Nephron (organoid): ENCODE measurements at regions not wholly inside any gene's neighbourhood (a gene's known extent, or its start where the extent isn't known, plus 50 kb on each side); places are given as distances from the start of the nearest gene placed in this dataset.

Experiments used
- H3K27ac Mint-ChIP-seq, 3 experiments: 2 replicates each; pipeline ENCODE4 v1.8.0; 2020; ENCODE audit warnings: mixed read lengths in 3 of 3, mild to moderate bottlenecking in 2 of 3, moderate library complexity in 1 of 3
- H3K27me3 Mint-ChIP-seq: 2 replicates; pipeline ENCODE4 v1.8.0; 2021; ENCODE audit warnings: low read depth, mild to moderate bottlenecking, moderate library complexity, mixed read lengths
- H3K36me3 Mint-ChIP-seq: 2 replicates; pipeline ENCODE4 v1.8.0; 2020; ENCODE audit warnings: low read depth, mixed read lengths
- H3K4me1 Mint-ChIP-seq: 2 replicates; pipeline ENCODE4 v1.8.0; 2020; ENCODE audit warnings: mixed read lengths
- H3K4me3 Mint-ChIP-seq, 3 experiments: 2 replicates each; pipeline ENCODE4 v1.8.0; 2020; ENCODE audit warnings: mild to moderate bottlenecking in 3 of 3, mixed read lengths in 3 of 3, moderate library complexity in 2 of 3
- H3K9me3 Mint-ChIP-seq: 2 replicates; pipeline ENCODE4 v1.8.0; 2020; ENCODE audit warnings: mixed read lengths
- CTCF ChIP-seq, 3 experiments: fragments of 200-600 bp; sonication (generic); IDR thresholded peaks; one replicate each; pipeline ENCODE4 v1.5.0; 2021; ENCODE audit warnings: antibody characterized with exemption in 3 of 3; ENCODE audit not compliant: unreplicated experiment in 3 of 3

GRCh38 chr1:70635868-70636267, 224.8 kb downstream of the CTH start:
- no peak overlapping the region for H3K27ac Mint-ChIP-seq
- H3K36me3 Mint-ChIP-seq = no peaks in the 10 kb centered on the region
- H3K9me3 Mint-ChIP-seq = no peaks in the 10 kb centered on the region
- no peaks in the 10 kb centered on the region for H3K4me1 Mint-ChIP-seq
- no peaks in the 10 kb centered on the region for H3K27me3 Mint-ChIP-seq
- TF ChIP-seq CTCF (IDR thresholded peaks at IDR 0.05; ENCODE audit: unreplicated experiment in 3 of 3) = no peak
- no peak overlapping the region for H3K4me3 Mint-ChIP-seq

GRCh38 chr1:70641868-70642267, 230.8 kb downstream of the CTH start:
- Mint-ChIP-seq H3K36me3 (no peaks in the 10 kb centered on the region), H3K9me3 (no peaks in the 10 kb centered on the region), H3K27ac (no peak overlapping the region), H3K4me3 (no peak overlapping the region), H3K27me3 (no peaks in the 10 kb centered on the region), H3K4me1 (no peaks in the 10 kb centered on the region)
- no peak for TF ChIP-seq CTCF (IDR thresholded peaks at IDR 0.05; ENCODE audit: unreplicated experiment in 3 of 3)

GRCh38 chr1:70656361-70656760, 245.3 kb downstream of the CTH start:
- Mint-ChIP-seq H3K4me3 (no peak overlapping the region), H3K36me3 (no peaks in the 10 kb centered on the region), H3K27ac (no peak overlapping the region), H3K9me3 (no peaks in the 10 kb centered on the region), H3K4me1 (no peaks in the 10 kb centered on the region), H3K27me3 (peaks cover 6% of the 10 kb centered on the region)
- no peak for TF ChIP-seq CTCF (IDR thresholded peaks at IDR 0.05; ENCODE audit: unreplicated experiment in 3 of 3)

GRCh38 chr1:70659891-70660290, 248.8 kb downstream of the CTH start:
- H3K4me1 Mint-ChIP-seq = no peaks in the 10 kb centered on the region

GRCh38 chr1:70666381-70667140, 255.5 kb downstream of the CTH start:
- Mint-ChIP-seq H3K9me3 (no peaks in the 10 kb centered on the region), H3K36me3 (no peaks in the 10 kb centered on the region), H3K4me3 (peak overlapping the region in 2 of 3 experiments; percentile 41 to 50), H3K27ac (peak overlapping the region; percentile 90 to 98 (median 95)), H3K4me1 (peaks cover 6% of the 10 kb centered on the region), H3K27me3 (no peaks in the 10 kb centered on the region)
- no peak for TF ChIP-seq CTCF (IDR thresholded peaks at IDR 0.05; ENCODE audit: unreplicated experiment in 3 of 3)

More at GRCh38 chr1:70659891-70660290, 248.8 kb downstream of the CTH start:
- no peaks in the 10 kb centered on the region for H3K36me3 Mint-ChIP-seq
- H3K4me3 Mint-ChIP-seq = no peak overlapping the region
- H3K9me3 Mint-ChIP-seq = no peaks in the 10 kb centered on the region
- TF ChIP-seq CTCF (IDR thresholded peaks at IDR 0.05; ENCODE audit: unreplicated experiment in 3 of 3) = no peak
- H3K27ac Mint-ChIP-seq = no peak overlapping the region
- H3K27me3 Mint-ChIP-seq = peaks cover 6% of the 10 kb centered on the region
